Adrenal gland (tissue), 9 donors: ENCODE measurements at regions not wholly inside any gene's neighbourhood (a gene's known extent, or its start where the extent isn't known, plus 50 kb on each side); places are given as distances from the start of the nearest gene placed in this dataset.
"Not testable (repeated sequence)": the region's sequence is repeated elsewhere in the genome, so short reads cannot be mapped to it uniquely, and the experiment has no call there.

Experiments used
- DNase-seq, 7 donors: peaks; one replicate each; pipeline ENCODE4 v3.0.0-alpha.2; 2019 to 2020
- H3K27ac ChIP-seq, 5 donors: fragments of 200-600 bp; sonication (generic) in 4 of 5; 1 replicate in 3 of 5; 2 replicates in 2 of 5; pipeline versions ENCODE4 v1.5.1 to v1.8.0; 2016 to 2020; ENCODE audit warnings: mild to moderate bottlenecking in 1 of 5
- H3K27me3 ChIP-seq: fragments of 200-600 bp; 2 replicates; pipeline ENCODE4 v1.8.0; 2021
- H3K36me3 ChIP-seq, 2 donors: fragments of 200-600 bp; replicated peaks in 1 of 2; 1 replicate in 1 of 2; 2 replicates in 1 of 2; pipeline versions ENCODE4 v1.5.1 to v1.8.0; 2018 to 2022
- H3K4me1 ChIP-seq, 2 donors: fragments of 200-600 bp; replicated peaks in 1 of 2; 1 replicate in 1 of 2; 2 replicates in 1 of 2; pipeline versions ENCODE4 v1.5.1 to v1.8.0; 2018 to 2021
- H3K4me3 ChIP-seq, 4 donors: fragments of 200-600 bp; sonication (generic) in 3 of 4; one replicate each; pipeline ENCODE4 v1.5.1; 2016 to 2018
- H3K9me3 ChIP-seq, 3 donors: fragments of 200-600 bp; sonication (generic) in 1 of 3; replicated peaks in 1 of 3; 1 replicate in 2 of 3; 2 replicates in 1 of 3; pipeline versions ENCODE4 v1.5.1 to v1.8.0; 2016 to 2021
- CTCF ChIP-seq, 6 experiments: fragments of 450-650 bp in 4 of 6; fragments of 200-600 bp in 2 of 6; sonication (generic) in 1 of 6; IDR thresholded peaks; 1 replicate in 5 of 6; 2 replicates in 1 of 6; pipeline versions ENCODE4 v1.5.1 to v1.8.0; 2016 to 2021; ENCODE audit warnings: antibody characterized with exemption in 6 of 6, mild to moderate bottlenecking in 2 of 6, moderate library complexity in 1 of 6
- POLR2A ChIP-seq, 2 donors: fragments of 450-650 bp; IDR thresholded peaks; one replicate each; pipeline ENCODE4 v1.6.1; 2017; ENCODE audit warnings: antibody characterized with exemption in 2 of 2, mild to moderate bottlenecking in 2 of 2, moderate library complexity in 1 of 2
- WGBS, 4 donors: extraction: QIAGEN DNeasy Blood & Tissue Kit in 2 of 4; methylation state at CpG; one replicate each; pipeline versions ENCODE4 v1.1.5 to v1.1.7; 2013 to 2017; 5-methylcytosine and 5-hydroxymethylcytosine counted together
- intact Hi-C, 2 donors: fragments of 100-400 bp; cut with DNase I; formaldehyde crosslinking; loops; one replicate each; pipeline versions ENCODE4 v1.14.1 to v1.15.0; 2022 to 2023
- donor health status: healthy with polysubstance abuse.
- donor health status: Bipolar disorder and iron deficiency.
- donor health status: DM: yes; HTN: yes; CAD: no.
- donor health status: DM: no; HTN: no; CAD: no.
- donor health status: DM: no; HTN: no; CAD: no.

- Histone ChIP-seq H3K27me3 (no peaks in the 10 kb centered on the region), H3K4me3 (no peak overlapping the region), H3K4me1 (no peaks in the 10 kb centered on the region), H3K27ac (no peak overlapping the region), H3K9me3 (no peaks in the 10 kb centered on the region), H3K36me3 (no peaks in the 10 kb centered on the region)
- DNase-seq, result no peak
- no peak for TF ChIP-seq CTCF (IDR thresholded peaks at IDR 0.05)
- TF ChIP-seq POLR2A (IDR thresholded peaks at IDR 0.05), result no peak
- intact Hi-C loops, result no loop called here
- 45 to 66% (median 55%) methylated on average over 2 of the region's 2 CpGs for WGBS, 4 donors
Observed at GRCh38 chr3:89923921-89924610, 816.6 kb downstream of the EPHA3 start.

- DNase-seq, result no peak
- Histone ChIP-seq H3K36me3 (no peaks in the 10 kb centered on the region), H3K27me3 (no peaks in the 10 kb centered on the region), H3K4me3 (no peak overlapping the region), H3K27ac (no peak overlapping the region), H3K9me3 (no peaks in the 10 kb centered on the region), H3K4me1 (no peaks in the 10 kb centered on the region)
- intact Hi-C loops, result no loop called here
- 58 to 78% (median 72%) methylated on average over 3 of the region's 3 CpGs for WGBS, 4 donors
- TF ChIP-seq CTCF (IDR thresholded peaks at IDR 0.05) (no peak), POLR2A (IDR thresholded peaks at IDR 0.05) (no peak)
Observed at GRCh38 chr3:89925976-89926375, 818.6 kb downstream of the EPHA3 start.

GRCh38 chr3:89932882-89933281 is 825.5 kb downstream of the EPHA3 start:
- no peaks in the 10 kb centered on the region for H3K4me1 ChIP-seq
- DNase-seq, result no peak
- H3K36me3 ChIP-seq, result no peaks in the 10 kb centered on the region
- 65 to 90% (median 81%) methylated on average over 3 to 5 of the region's 5 CpGs for WGBS, 4 donors
- H3K27me3 ChIP-seq, result no peaks in the 10 kb centered on the region
- intact Hi-C loops, result no loop called here
- H3K4me3 ChIP-seq, result no peak overlapping the region
- TF ChIP-seq POLR2A (IDR thresholded peaks at IDR 0.05), result no peak
- no peak for TF ChIP-seq CTCF (IDR thresholded peaks at IDR 0.05)
- H3K9me3 ChIP-seq, result no peaks in the 10 kb centered on the region
- no peak overlapping the region for H3K27ac ChIP-seq

GRCh38 chr3:89944461-89944860 is 837.0 kb downstream of the EPHA3 start:
- intact Hi-C loops, DNase-seq, H3K36me3 ChIP-seq: not testable (repeated sequence)

GRCh38 chr3:89946884-89947283 is 839.5 kb downstream of the EPHA3 start:
- Histone ChIP-seq H3K9me3 (no peaks in the 10 kb centered on the region), H3K36me3 (no peaks in the 10 kb centered on the region), H3K27me3 (no peaks in the 10 kb centered on the region), H3K27ac (no peak overlapping the region), H3K4me1 (no peaks in the 10 kb centered on the region), H3K4me3 (no peak overlapping the region)
- TF ChIP-seq CTCF (IDR thresholded peaks at IDR 0.05) (no peak), POLR2A (IDR thresholded peaks at IDR 0.05) (no peak)
- WGBS, 4 donors, result 58 to 69% (median 63%) methylated on average over 1 of the region's 1 CpG
- intact Hi-C loops, result no loop called here
- DNase-seq, result no peak

More at GRCh38 chr3:89944461-89944860, 837.0 kb downstream of the EPHA3 start:
- not testable (repeated sequence) for H3K9me3 ChIP-seq, H3K4me1 ChIP-seq, H3K4me3 ChIP-seq, H3K27ac ChIP-seq, H3K27me3 ChIP-seq
- 76 to 89% (median 81%) methylated on average over 11 to 14 of the region's 14 CpGs for WGBS, 4 donors
